Hepatocyte (in vitro differentiated cells): ENCODE measurements at regions not wholly inside any gene's neighbourhood (a gene's known extent, or its start where the extent isn't known, plus 50 kb on each side); places are given as distances from the start of the nearest gene placed in this dataset.

Experiments used
- EZH2phosphoT487 ChIP-seq: fragments of 200-600 bp; sonication (generic); IDR thresholded peaks from one replicate; pipeline ENCODE4 v1.6.1; 2018; ENCODE audit warnings: antibody characterized with exemption, mild to moderate bottlenecking, low read depth, moderate library complexity; ENCODE audit not compliant: unreplicated experiment, severe bottlenecking
- TF ChIP-seq, protein P1 (sequence below): fragments of 200-600 bp; sonication (generic); IDR thresholded peaks from 2 replicates; pipeline ENCODE4 v1.5.1; 2016; ENCODE audit warnings: antibody characterized with exemption, mild to moderate bottlenecking; ENCODE audit not compliant: poor library complexity

GRCh38 chr9:26170190-26170589 lies 491.9 kb upstream of the TUSC1 start:
- no peak for TF ChIP-seq EZH2phosphoT487
- TF ChIP-seq, protein P1, sequence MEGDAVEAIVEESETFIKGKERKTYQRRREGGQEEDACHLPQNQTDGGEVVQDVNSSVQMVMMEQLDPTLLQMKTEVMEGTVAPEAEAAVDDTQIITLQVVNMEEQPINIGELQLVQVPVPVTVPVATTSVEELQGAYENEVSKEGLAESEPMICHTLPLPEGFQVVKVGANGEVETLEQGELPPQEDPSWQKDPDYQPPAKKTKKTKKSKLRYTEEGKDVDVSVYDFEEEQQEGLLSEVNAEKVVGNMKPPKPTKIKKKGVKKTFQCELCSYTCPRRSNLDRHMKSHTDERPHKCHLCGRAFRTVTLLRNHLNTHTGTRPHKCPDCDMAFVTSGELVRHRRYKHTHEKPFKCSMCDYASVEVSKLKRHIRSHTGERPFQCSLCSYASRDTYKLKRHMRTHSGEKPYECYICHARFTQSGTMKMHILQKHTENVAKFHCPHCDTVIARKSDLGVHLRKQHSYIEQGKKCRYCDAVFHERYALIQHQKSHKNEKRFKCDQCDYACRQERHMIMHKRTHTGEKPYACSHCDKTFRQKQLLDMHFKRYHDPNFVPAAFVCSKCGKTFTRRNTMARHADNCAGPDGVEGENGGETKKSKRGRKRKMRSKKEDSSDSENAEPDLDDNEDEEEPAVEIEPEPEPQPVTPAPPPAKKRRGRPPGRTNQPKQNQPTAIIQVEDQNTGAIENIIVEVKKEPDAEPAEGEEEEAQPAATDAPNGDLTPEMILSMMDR: no peak
